MCF 10A (cell line): ENCODE measurements at regions not wholly inside any gene's neighbourhood (a gene's known extent, or its start where the extent isn't known, plus 50 kb on each side); places are given as distances from the start of the nearest gene placed in this dataset.
A peak's percentile ranks its signal among the peaks of the same experiment; 100 is the strongest.

Experiments
- BruUV-seq: library from RNA; stranded (reverse); fragments of 400-500 nt; replicated peaks from 2 replicates; lab custom pipeline; 2021; lab: Mats Ljungman, UMichigan
- CTCF ChIA-PET: fragments of 300-600 bp; sonication (Branson Sonifier 250); formaldehyde crosslinking; extraction: SDS; loops from one replicate; lab custom pipeline; 2021; ENCODE audit warnings: antibody characterized with exemption, inconsistent platforms; lab: Yijun Ruan, JAX
- POLR2A ChIA-PET: fragments of 300-600, 350-650 bp; sonication (Branson Sonifier 250); formaldehyde crosslinking; extraction: SDS; loops from one replicate; lab custom pipeline; 2020; ENCODE audit warnings: antibody characterized with exemption, inconsistent platforms; lab: Yijun Ruan, JAX
- DNase-seq: peaks from one replicate; pipeline ENCODE4 v3.0.0-alpha.2; 2018; ENCODE audit not compliant: unreplicated experiment
- H3K27ac Mint-ChIP-seq: one replicate; pipeline ENCODE4 v1.8.0; 2022; ENCODE audit warnings: mild to moderate bottlenecking, low read depth, mixed read lengths; ENCODE audit not compliant: unreplicated experiment
- H3K27me3 Mint-ChIP-seq: one replicate; pipeline ENCODE4 v1.8.0; 2022; ENCODE audit warnings: mixed read lengths; ENCODE audit not compliant: insufficient read depth, unreplicated experiment
- H3K36me3 Mint-ChIP-seq: one replicate; pipeline ENCODE4 v1.8.0; 2022; ENCODE audit warnings: mild to moderate bottlenecking, moderate library complexity, mixed read lengths; ENCODE audit not compliant: insufficient read depth, unreplicated experiment
- H3K4me1 Mint-ChIP-seq: one replicate; pipeline ENCODE4 v1.8.0; 2022; ENCODE audit warnings: mixed read lengths; ENCODE audit not compliant: insufficient read depth, unreplicated experiment
- H3K4me3 Mint-ChIP-seq: one replicate; pipeline ENCODE4 v1.8.0; 2022; ENCODE audit warnings: mild to moderate bottlenecking, moderate library complexity, mixed read lengths; ENCODE audit not compliant: unreplicated experiment
- H3K9me3 Mint-ChIP-seq: one replicate; pipeline ENCODE4 v1.8.0; 2022; ENCODE audit warnings: mixed read lengths; ENCODE audit not compliant: unreplicated experiment
- intact Hi-C: fragments of 100-400 bp; cut with micrococcal nuclease; formaldehyde crosslinking; loops from 2 replicates; pipeline ENCODE4 v1.14.1; 2022
- TF ChIP-seq, protein P1 (sequence below): fragments of 200-600 bp; IDR thresholded peaks from one replicate; pipeline ENCODE4 v1.8.0; 2022; ENCODE audit warnings: antibody characterized with exemption, mild to moderate bottlenecking; ENCODE audit not compliant: unreplicated experiment

DNA sequence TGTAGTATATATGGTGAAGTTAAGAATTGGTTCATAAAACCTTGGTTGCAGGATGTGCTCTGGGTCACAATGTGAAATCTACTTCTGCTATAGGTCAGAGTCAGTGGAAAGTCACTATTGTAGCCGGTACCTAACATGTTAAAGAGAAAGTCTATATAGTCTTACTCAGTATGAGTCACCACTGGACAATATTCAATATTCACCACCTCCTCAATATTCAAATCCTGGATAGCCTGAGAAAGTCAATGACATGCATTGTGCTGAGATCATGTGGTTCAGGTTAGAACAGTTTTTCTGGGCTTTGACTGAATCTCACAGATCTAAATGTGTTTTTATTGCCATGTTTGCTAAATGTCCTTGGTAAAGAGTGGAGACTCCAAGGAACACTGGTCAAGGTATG lies 108.8 kb downstream of the HMHB1 start:
- ChIA-PET CTCF (no interaction called here), POLR2A (interaction anchor here (1.7 to 3.3 kb wide), 3 partner anchors 11 to 17 kb away, joined by 4 to 61 read pairs (median 7); no protein-coding TSS in a partner anchor)
- H3K4me3 Mint-ChIP-seq: no peak overlapping the region
- peak; percentile 23 for DNase-seq
- peaks cover 39% of the 10 kb centered on the region for H3K4me1 Mint-ChIP-seq
- H3K36me3 Mint-ChIP-seq: no peaks in the 10 kb centered on the region
- intact Hi-C loops: loop anchor here (1.0 to 2.0 kb wide), 2 partner anchors 13 to 32 kb away; no protein-coding TSS in a partner anchor
- H3K27ac Mint-ChIP-seq: no peak overlapping the region
- BruUV-seq: no TSS peak
- TF ChIP-seq, protein P1, sequence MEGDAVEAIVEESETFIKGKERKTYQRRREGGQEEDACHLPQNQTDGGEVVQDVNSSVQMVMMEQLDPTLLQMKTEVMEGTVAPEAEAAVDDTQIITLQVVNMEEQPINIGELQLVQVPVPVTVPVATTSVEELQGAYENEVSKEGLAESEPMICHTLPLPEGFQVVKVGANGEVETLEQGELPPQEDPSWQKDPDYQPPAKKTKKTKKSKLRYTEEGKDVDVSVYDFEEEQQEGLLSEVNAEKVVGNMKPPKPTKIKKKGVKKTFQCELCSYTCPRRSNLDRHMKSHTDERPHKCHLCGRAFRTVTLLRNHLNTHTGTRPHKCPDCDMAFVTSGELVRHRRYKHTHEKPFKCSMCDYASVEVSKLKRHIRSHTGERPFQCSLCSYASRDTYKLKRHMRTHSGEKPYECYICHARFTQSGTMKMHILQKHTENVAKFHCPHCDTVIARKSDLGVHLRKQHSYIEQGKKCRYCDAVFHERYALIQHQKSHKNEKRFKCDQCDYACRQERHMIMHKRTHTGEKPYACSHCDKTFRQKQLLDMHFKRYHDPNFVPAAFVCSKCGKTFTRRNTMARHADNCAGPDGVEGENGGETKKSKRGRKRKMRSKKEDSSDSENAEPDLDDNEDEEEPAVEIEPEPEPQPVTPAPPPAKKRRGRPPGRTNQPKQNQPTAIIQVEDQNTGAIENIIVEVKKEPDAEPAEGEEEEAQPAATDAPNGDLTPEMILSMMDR: no peak
- no peaks in the 10 kb centered on the region for H3K27me3 Mint-ChIP-seq
- no peaks in the 10 kb centered on the region for H3K9me3 Mint-ChIP-seq

DNA sequence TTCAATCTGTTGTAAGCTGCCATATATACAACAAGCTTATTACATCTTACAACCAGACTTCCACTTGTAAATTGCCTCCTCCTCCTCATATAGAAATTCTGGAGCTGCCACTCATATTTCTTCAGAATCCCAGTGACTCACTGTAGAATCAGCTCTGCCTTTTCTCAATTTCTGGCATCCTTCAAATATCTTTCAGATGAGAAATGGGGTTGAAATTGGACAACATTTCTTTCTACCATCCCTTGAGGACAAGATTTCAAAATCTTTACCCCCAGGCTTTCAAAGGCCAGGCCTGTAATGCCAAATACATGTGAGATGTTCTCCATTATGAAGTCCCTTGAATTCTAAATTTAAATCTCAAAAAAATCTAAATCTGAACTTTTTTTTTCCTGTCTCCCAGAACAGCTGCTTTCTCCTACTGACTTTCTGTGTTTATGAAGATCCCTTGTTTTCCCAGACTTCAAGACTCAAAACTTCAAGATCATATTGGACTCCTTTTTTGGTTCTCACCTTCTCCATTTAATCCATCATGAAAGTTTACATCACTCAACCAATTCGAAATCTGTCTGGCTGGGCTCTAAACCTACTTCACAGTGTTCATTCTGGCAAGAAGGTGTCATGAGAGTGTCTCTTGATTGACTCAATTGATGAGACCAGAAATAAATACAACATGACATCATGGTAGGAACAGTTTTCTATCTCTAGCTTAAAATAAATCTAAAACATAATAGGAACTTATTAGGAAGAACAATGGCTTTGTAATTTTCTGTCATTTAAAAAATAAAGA lies 109.8 kb downstream of the HMHB1 start:
- peak; percentile 96 for DNase-seq
- Mint-ChIP-seq H3K27me3 (no peaks in the 10 kb centered on the region), H3K9me3 (no peaks in the 10 kb centered on the region), H3K36me3 (no peaks in the 10 kb centered on the region), H3K27ac (peak overlapping the region; percentile 69), H3K4me3 (no peak overlapping the region), H3K4me1 (peaks cover 39% of the 10 kb centered on the region)
- intact Hi-C loops: loop anchor here (1.0 to 2.0 kb wide), 2 partner anchors 12 to 33 kb away; no protein-coding TSS in a partner anchor
- TF ChIP-seq, protein P1: no peak
- POLR2A ChIA-PET: interaction anchor here (0.6 to 3.5 kb wide), 21 partner anchors 8 to 832 kb away, joined by 3 to 61 read pairs (median 4); partner anchors contain the start of genes KCTD16 and YIPF5
- CTCF ChIA-PET: interaction anchor here (0.6 to 2.4 kb wide), 6 partner anchors 10 to 156 kb away, joined by 3 to 7 read pairs (median 4); no protein-coding TSS in a partner anchor
- no TSS peak for BruUV-seq

DNA sequence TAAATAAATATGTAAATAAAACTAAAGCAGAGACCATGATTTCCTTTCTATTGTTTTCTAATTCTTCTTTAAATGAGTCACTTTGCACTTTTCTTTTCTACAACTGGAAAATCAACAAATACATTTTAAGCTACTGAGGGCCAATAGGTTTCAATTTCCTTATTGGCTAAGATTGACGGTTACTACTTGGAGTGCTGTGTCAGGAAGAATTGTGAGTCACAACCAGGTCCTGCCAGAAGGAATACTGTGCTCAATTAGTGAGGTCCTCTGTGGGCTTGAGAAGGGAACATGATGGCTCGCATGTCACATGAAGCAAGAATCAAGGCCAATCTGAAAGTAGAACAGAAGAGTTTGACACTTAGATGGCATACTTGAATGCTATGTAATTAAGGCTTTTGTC lies 110.8 kb downstream of the HMHB1 start:
- TF ChIP-seq, protein P1: no peak
- ChIA-PET CTCF (interaction anchor here (0.7 to 2.4 kb wide), 7 partner anchors 9 to 1210 kb away, joined by 3 to 7 read pairs (median 4); no protein-coding TSS in a partner anchor), POLR2A (interaction anchor here (0.6 to 3.5 kb wide), 28 partner anchors 9 to 1202 kb away, joined by 3 to 61 read pairs (median 4); partner anchors contain the start of genes KCTD16 and YIPF5)
- peak overlapping the region; percentile 69 for H3K27ac Mint-ChIP-seq
- peaks cover 39% of the 10 kb centered on the region for H3K4me1 Mint-ChIP-seq
- H3K27me3 Mint-ChIP-seq: no peaks in the 10 kb centered on the region
- no peaks in the 10 kb centered on the region for H3K9me3 Mint-ChIP-seq
- H3K4me3 Mint-ChIP-seq: peak overlapping the region; percentile 20
- DNase-seq: peak; percentile 90
- H3K36me3 Mint-ChIP-seq: no peaks in the 10 kb centered on the region
- intact Hi-C loops: no loop called here
- BruUV-seq: no TSS peak
